NT2/D1 (cell line): ENCODE measurements at regions not wholly inside any gene's neighbourhood (a gene's known extent, or its start where the extent isn't known, plus 50 kb on each side); places are given as distances from the start of the nearest gene placed in this dataset.
"Not testable (repeated sequence)": the region's sequence is repeated elsewhere in the genome, so short reads cannot be mapped to it uniquely, and the experiment has no call there.

ENCODE experiments used
- DNase-seq: peaks from one replicate; pipeline ENCODE4 v3.0.0-alpha.2; 2011; ENCODE audit warnings: low read depth, low spot score
- H3K27me3 ChIP-seq: 2 replicates; pipeline ENCODE4 v1.6.0; 2011; ENCODE audit warnings: mild to moderate bottlenecking; ENCODE audit not compliant: insufficient read length, insufficient read depth
- H3K36me3 ChIP-seq: 2 replicates; pipeline ENCODE4 v1.6.1; 2011; ENCODE audit warnings: mild to moderate bottlenecking, low read length, mixed read lengths; ENCODE audit not compliant: insufficient read depth, insufficient read length
- H3K4me1 ChIP-seq: 2 replicates; pipeline ENCODE4 v1.5.1; 2011; ENCODE audit not compliant: insufficient read depth, insufficient read length
- H3K4me3 ChIP-seq: 2 replicates; pipeline ENCODE4 v1.5.1; 2011; ENCODE audit warnings: low read depth; ENCODE audit not compliant: insufficient read length
- H3K9ac ChIP-seq: 2 replicates; pipeline ENCODE4 v1.6.0; 2011; ENCODE audit warnings: low read depth; ENCODE audit not compliant: insufficient read length
- H3K9me3 ChIP-seq: 2 replicates; pipeline ENCODE4 v1.5.1; 2011; ENCODE audit warnings: mild to moderate bottlenecking, low read length; ENCODE audit not compliant: insufficient read depth
- SUZ12 ChIP-seq: IDR thresholded peaks from 2 replicates; pipeline ENCODE4 v1.6.1; 2011; ENCODE audit not compliant: insufficient read length, insufficient read depth; ENCODE audit errors: extremely low read depth
- YY1 ChIP-seq: IDR thresholded peaks from 2 replicates; pipeline ENCODE4 v1.6.1; 2011; ENCODE audit not compliant: insufficient read length, insufficient read depth
- ZNF274 ChIP-seq: IDR thresholded peaks from 2 replicates; pipeline ENCODE4 v1.6.1; 2011; ENCODE audit warnings: mild to moderate bottlenecking, low read depth, low read length

GRCh38 chr12:33125755-33126154 lies 229.2 kb upstream of the PKP2 start:
- no peak for DNase-seq
- TF ChIP-seq ZNF274: no peak
- no peak for TF ChIP-seq YY1
- no peak for TF ChIP-seq SUZ12
- H3K27me3 ChIP-seq: no peaks in the 10 kb centered on the region
- H3K4me3 ChIP-seq: no peak overlapping the region
- no peaks in the 10 kb centered on the region for H3K36me3 ChIP-seq
- no peaks in the 10 kb centered on the region for H3K9me3 ChIP-seq
- H3K4me1 ChIP-seq: no peaks in the 10 kb centered on the region
- H3K9ac ChIP-seq: no peak overlapping the region

- no peaks in the 10 kb centered on the region for H3K27me3 ChIP-seq
- H3K36me3 ChIP-seq: no peaks in the 10 kb centered on the region
- H3K9ac ChIP-seq: no peak overlapping the region
- no peak for TF ChIP-seq SUZ12
- TF ChIP-seq YY1: no peak
- no peak for TF ChIP-seq ZNF274
- H3K4me1 ChIP-seq: no peaks in the 10 kb centered on the region
- H3K9me3 ChIP-seq: no peaks in the 10 kb centered on the region
- peak; percentile 47 for DNase-seq
- H3K4me3 ChIP-seq: no peak overlapping the region
Observed at GRCh38 chr12:33116284-33116683, 219.7 kb upstream of the PKP2 start.

GRCh38 chr12:33115716-33116115 lies 219.1 kb upstream of the PKP2 start:
- no peak for DNase-seq

GRCh38 chr12:33111850-33112249 lies 215.3 kb upstream of the PKP2 start:
- Histone ChIP-seq H3K4me3 (no peak overlapping the region), H3K27me3 (no peaks in the 10 kb centered on the region), H3K36me3 (no peaks in the 10 kb centered on the region)

More at GRCh38 chr12:33115716-33116115, 219.1 kb upstream of the PKP2 start:
- Histone ChIP-seq H3K4me3 (no peak overlapping the region), H3K4me1 (no peaks in the 10 kb centered on the region), H3K9me3 (no peaks in the 10 kb centered on the region), H3K36me3 (no peaks in the 10 kb centered on the region), H3K9ac (no peak overlapping the region), H3K27me3 (no peaks in the 10 kb centered on the region)
- TF ChIP-seq YY1: no peak
- TF ChIP-seq SUZ12: no peak
- no peak for TF ChIP-seq ZNF274

GRCh38 chr12:33107827-33108226 lies 211.2 kb upstream of the PKP2 start:
- not testable (repeated sequence) for DNase-seq, H3K9ac ChIP-seq, H3K4me1 ChIP-seq, H3K36me3 ChIP-seq, H3K27me3 ChIP-seq, H3K4me3 ChIP-seq
- H3K9me3 ChIP-seq: peaks cover 21% of the 10 kb centered on the region

More at GRCh38 chr12:33111850-33112249, 215.3 kb upstream of the PKP2 start:
- H3K4me1 ChIP-seq: no peaks in the 10 kb centered on the region
- TF ChIP-seq ZNF274 (no peak), YY1 (no peak), SUZ12 (no peak)
- H3K9me3 ChIP-seq: peaks cover 21% of the 10 kb centered on the region
- DNase-seq: no peak
- H3K9ac ChIP-seq: no peak overlapping the region

GRCh38 chr12:33093534-33093933 lies 197.0 kb upstream of the PKP2 start:
- Histone ChIP-seq H3K9ac (no peak overlapping the region), H3K4me1 (no peaks in the 10 kb centered on the region), H3K9me3 (peaks cover 21% of the 10 kb centered on the region), H3K36me3 (no peaks in the 10 kb centered on the region), H3K27me3 (no peaks in the 10 kb centered on the region), H3K4me3 (no peak overlapping the region)
- TF ChIP-seq YY1 (no peak), ZNF274 (no peak), SUZ12 (no peak)
- DNase-seq: no peak

- not testable (repeated sequence) for H3K9me3 ChIP-seq, H3K4me3 ChIP-seq, H3K9ac ChIP-seq, H3K4me1 ChIP-seq, H3K36me3 ChIP-seq, DNase-seq, H3K27me3 ChIP-seq
Observed at GRCh38 chr12:33087876-33088275, 191.3 kb upstream of the PKP2 start.

GRCh38 chr12:33076401-33076800 lies 179.8 kb upstream of the PKP2 start:
- not testable (repeated sequence) for H3K4me1 ChIP-seq, H3K4me3 ChIP-seq, H3K27me3 ChIP-seq, DNase-seq, H3K36me3 ChIP-seq, H3K9ac ChIP-seq
- peaks cover 16% of the 10 kb centered on the region; the same call in 1 of the 2 replicates for H3K9me3 ChIP-seq

GRCh38 chr12:33075130-33075766 lies 178.7 kb upstream of the PKP2 start:
- not testable (repeated sequence) for H3K36me3 ChIP-seq, H3K9ac ChIP-seq, H3K4me3 ChIP-seq, H3K4me1 ChIP-seq, DNase-seq, H3K27me3 ChIP-seq
- H3K9me3 ChIP-seq: peaks cover 16% of the 10 kb centered on the region; the same call in 1 of the 2 replicates
